DMS79 treated with DMSO at 0.1 percent for 48 hours (cell line): ENCODE measurements at regions not wholly inside any gene's neighbourhood (a gene's known extent, or its start where the extent isn't known, plus 50 kb on each side); places are given as distances from the start of the nearest gene placed in this dataset.

Source experiments
- DNase-seq: peaks from one replicate; lab custom pipeline; 2025; lab: John Stamatoyannopoulos, UW

DNA sequence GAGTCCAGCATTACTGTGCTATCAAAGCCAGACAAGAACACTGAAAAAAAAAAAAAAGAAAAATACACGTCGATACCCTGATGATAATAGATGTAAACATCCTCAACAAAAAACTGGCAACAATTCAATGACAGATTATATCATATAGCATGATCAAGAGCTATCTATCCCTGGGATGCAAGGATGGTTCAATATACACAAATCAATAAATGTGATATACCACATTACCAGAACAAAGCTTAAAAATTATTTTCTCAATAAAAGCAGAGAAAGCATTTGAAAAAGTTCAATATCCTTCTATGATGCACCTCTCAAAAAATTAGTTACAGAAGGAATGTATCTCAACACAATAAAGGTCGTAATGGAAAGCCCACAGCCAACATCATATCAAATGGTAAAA is 332.8 kb upstream of the MMADHC start:
- no peak for DNase-seq

DNA sequence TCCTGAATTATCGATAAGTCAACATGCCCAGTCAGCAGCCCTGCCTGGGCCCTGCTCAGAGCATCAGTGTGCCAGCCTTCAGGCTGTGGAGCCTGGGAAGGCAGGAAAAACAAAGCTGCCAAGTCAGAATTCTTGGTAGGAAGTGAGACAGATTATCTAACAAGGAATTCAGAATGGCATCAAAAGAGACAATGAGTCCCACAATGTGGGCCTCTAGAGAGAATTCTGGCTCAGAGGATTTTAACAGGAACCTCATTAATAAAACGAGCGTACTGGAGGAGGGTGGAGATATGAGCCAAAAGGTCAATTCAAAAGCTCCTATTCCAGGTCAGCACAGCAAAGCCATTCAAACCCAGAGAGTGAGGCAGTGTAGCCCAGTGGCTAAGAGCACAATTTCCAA is 327.6 kb upstream of the MMADHC start:
- DNase-seq: no peak

DNA sequence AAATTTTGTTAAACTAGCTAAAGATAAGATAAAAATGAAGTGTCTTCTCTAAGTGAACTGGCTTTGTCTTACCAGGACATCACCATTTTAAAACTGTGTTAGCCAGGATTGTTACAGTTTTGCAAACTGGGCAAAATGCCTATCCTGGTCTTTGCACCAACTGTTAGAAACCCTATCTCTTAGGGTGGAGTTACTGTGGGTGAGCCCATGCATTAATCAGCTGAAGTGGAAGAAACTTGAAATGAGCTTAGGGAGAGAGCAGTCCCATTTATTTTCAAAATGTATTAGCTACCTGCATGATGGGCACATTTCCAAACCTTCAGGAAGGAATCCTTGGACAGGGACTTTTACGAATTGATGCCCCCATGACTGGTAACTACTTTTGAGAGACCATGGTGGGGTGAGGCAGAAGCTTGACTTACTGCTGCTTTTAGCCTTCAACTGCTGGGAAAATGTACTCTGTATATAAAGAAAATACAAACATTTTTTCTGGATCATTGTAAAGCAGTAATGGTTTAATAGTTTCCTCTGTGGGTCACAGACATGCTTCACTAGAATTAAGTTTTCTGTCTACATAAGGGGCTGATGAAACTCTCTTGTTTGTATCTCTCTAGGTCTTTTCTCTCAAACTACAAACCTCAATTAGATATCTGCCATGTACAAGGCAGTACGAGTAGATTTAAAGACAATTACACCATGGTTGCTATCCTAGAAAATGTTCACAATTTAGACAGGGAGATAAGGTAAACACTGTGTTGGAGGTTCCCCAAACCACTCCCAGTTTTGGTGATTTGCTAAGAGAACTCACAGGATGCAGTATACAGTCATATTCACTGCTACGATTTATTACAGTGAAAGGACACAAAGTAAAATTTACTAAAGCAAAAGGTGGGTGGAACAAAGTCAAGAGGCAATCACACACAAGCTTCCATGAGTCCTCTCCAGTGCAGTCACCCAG is 321.4 kb upstream of the MMADHC start:
- peak; percentile 47 for DNase-seq

DNA sequence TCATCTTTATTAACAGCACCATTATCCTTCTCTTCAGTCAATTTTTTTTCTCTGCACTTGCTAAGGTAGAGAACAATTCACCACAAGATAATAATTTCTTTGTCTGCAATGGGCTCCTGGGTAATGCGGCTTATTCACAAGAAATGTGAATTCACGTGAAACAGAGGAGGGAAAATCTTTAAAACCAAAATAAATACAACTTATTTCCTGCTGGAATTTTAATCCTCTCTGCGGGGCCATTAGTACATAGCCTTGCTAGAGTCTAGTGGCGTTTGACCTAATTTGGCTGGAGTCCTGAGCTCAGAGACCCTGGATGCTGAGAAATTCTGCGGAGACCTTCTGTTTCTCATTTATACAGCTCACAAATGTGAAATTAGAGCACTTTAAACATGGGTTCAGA is 319.3 kb upstream of the MMADHC start:
- no peak for DNase-seq

DNA sequence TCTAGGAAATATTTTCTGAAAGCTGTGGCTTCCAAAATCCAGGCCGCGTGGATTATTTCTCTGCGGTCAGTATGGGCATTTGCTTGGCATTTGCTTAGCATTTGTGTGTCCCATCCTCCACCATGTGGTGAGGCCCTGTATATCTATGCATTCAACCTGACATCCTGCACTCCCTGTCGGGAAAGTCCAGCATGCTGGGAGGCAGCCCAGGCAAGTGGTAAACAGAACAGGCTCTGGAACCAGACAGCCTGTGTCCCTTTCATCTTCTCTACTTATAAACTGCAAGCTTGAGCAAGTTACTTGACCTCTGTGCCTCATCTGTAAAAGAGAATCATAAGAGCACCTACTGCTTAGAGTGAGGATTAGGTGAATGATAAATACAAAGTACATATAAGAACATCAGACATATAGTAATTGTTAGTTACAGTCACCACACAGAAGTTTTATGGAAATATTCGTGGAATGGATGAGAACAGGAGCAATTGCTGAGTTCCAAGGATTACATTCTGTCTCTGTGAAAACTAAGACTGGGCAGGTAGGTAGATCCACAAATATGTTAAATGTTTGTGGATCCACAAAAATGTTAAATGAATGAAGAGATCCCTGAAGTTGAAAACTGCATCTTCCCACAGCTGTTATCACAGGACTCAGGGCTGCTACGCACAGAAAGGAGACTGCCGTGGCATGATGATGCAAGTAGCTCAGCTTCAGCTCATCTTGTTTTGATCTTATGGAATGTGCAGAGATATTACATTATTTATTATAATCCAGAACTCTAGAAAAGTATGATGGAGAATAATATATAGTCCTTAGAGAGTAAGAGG is 317.0 kb upstream of the MMADHC start:
- no peak for DNase-seq

DNA sequence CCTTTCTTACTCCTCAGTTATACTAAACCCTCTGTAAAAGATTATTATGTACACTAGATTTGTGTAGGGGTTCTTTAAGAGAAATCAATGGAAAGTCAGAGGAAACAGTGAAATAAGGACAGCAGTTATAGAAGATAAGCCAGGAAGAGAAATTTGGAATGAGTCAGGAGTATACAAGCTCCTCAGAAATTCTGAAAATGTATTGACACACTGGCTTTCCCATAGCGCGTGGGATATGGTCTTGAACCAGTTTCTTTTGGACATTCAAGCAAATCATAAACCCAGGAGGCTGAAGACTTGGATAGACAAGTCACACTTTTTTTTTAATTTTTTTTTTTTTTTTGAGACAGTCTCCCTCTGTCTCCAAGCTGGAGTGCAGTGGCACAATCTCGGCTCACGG is 316.1 kb upstream of the MMADHC start:
- no peak for DNase-seq

DNA sequence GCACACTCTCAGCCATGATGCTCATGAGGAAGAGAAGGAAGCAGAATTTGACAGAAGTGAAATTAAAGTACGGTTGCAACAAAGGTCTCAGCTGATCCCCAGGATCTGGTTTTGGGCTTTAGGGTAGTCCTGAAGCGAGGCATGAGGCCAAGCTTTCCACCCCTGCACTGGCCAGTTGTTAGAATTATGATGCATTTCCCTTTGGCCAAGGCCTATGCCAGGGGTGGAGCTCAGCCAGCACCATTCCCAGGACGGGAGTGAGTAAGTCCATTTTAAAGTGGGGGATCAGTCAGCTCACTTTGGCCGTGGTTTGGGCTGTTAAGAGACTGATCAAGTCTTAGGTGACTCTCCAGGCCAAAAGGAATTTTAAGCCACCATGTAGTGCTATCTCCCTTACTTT is 314.5 kb upstream of the MMADHC start:
- DNase-seq: no peak

DNA sequence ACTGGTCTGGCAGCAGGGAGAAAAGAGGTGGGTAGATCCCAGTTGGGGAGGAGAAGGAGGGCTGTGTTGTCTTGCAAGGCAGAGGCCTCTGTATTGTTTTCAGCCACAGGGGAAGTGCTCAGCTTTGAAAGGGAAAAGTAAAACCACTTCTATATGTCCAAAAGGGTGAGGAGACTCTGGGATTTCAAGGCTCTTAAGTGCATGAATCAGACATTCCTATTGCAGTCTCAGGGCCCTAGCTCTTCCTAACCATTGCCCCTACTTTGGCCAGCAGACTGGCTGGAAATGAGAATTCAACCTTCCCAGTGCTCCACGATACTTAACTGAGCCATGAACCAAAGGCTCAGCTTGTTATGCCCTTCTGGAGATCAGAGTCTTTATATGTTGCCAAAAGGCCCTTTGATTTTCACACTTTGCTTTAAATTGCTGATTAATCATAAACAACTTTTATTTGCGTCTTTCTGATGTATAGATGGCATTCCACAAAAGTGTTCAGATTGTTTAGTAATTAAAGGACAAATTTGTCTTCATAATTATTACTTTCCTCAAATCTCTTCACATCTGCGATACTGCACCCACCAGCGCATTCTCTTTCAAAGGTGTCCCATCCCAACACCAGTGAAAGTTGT is 313.8 kb upstream of the MMADHC start:
- no peak for DNase-seq

DNA sequence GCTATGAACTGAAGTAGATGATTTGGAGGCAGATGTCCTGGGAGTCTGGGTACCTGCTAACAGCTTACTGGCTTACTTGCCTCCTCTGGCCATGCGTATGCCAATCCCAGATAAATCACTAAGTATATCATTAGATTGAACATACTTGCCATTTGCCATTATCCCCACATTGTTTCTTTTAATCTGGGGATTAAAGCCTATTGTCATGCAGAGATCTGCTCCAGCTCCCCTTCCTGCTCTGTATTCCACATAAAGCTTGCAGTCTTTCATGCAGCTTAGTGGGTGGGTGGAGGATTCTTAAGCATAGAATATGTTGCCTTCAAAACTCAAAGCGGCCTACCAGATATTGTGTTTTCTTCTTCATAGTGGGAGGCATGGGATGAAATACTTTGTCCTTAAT is 311.8 kb upstream of the MMADHC start:
- DNase-seq: no peak

DNA sequence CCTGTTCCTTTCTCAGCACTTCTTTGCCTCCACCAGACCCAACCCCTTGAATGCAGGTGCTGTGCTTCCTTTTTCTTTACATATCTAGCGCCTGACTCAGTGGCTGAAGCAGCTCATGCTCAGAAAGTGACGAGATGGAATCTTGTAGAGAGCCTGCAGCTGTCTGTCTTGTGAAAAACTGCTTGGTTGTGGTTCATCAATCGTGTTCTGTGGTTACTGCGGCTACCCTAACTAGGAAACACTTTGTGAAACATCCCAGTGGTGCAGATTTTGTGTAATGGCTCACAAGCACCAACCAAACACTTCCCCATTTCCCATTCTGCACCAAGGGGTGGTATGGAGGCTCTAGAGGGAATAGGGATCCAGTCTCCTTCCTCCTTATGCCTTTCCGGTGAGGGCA is 307.2 kb upstream of the MMADHC start:
- DNase-seq: no peak

DNA sequence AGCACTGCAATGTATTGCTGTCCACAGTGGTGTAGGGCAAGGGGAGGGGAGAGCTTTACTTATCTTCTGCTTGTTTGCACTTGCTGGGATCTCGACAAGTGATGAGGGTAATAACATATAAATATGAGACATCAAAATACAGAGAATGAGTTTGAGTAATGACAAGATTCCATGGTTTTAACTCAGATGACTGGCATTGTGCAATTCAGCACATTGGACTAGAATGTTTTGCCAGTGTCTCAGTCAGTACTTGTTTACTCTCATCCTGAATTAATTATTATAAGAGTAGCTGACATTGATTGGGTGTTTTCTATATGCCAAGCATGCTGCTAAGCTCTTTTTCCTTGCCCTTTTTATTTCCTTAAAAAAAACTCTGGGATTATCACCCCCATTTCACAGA is 306.7 kb upstream of the MMADHC start:
- no peak for DNase-seq

DNA sequence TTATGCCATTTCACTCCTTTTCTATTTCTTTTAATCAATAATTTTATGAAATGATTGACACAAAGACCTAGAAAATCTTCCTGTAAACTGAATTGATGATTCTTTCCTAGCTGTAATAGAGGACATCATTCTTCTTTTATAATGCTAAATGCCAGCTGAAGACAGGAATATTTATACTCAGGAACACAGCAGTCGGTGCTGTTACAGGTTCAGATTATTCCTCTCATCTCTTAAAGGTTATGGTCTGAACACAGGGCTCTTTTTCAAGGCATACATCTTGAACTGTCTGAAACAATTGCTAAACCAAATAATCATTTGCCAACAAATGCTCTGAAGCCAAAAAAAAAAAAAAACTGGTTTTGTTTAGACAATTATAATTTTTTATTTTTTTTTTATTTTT is 305.0 kb upstream of the MMADHC start:
- DNase-seq: no peak

DNA sequence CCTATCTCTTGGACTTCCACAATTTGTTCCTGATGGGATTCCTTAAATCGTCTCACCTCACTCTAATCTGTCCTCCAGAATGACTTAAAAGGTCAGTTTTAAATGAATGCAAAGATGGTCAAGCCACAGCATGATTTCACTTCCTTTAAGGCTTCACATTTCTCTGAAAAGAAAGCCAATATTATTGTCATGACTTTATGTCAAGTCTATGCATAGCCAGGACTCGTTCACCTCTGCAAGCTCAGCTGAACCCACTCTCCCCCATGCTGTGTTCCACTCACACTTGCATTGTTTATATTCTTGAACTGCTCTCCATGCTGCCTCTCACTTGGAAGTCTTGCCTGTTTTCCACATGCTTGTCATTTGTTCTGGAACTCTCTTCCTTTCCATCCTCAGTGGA is 298.4 kb upstream of the MMADHC start:
- DNase-seq: no peak

DNA sequence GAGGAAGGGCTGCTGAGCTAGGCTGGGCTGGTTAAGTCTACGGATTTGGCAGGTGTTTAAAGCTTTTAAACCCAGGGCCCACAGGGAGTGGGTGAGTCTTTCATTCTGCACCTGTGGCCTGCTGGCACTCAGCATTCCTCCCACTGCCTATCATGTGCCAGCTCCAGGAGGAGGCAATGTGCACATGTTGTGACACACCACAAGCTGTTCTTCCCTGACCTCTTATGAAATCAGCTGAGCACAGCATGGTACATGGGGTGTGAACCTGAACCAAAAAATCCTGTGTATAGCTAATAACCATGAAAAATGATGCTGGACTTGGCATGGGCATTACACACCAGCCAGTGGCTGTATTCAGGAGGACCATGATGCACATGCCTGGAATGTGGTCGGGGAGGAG is 297.9 kb upstream of the MMADHC start:
- DNase-seq: peak; percentile 17

DNA sequence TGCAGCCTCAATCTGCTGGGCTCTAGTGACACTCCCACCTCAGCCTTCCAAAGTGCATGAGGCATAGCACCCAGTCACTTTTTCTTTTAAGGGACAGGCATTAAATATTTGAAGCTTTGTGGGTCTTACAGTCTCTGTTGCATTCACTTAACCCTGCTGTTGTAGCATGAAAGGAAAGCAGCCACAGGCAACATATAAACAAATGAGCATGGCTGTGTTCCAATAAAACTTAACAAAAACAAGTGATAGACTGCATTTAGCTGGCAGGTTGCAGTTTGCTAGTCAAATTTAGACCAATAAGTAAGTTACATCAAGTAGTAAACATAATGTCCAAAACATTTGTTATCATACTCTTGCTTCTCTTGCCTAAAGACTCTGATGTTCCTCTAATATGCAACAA is 297.3 kb upstream of the MMADHC start:
- DNase-seq: no peak

DNA sequence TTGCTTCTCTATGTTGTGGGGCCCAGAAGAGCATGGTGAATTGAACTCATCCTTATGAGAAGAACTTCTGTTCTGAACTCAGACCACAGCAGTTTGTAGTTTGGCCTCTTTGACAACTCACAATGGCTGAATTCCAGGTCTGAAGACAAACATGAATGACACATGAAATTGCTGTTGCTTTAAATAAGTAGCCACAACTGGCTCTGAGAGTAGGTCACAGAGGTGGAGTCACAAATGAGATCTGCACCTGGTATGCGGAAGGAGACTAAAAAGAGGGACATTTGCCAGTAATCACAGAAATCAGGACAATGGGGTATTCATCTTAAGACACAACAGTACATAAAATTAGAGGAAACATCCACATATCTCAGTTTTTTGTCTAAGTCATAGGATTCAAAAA is 290.3 kb upstream of the MMADHC start:
- DNase-seq: no peak

DNA sequence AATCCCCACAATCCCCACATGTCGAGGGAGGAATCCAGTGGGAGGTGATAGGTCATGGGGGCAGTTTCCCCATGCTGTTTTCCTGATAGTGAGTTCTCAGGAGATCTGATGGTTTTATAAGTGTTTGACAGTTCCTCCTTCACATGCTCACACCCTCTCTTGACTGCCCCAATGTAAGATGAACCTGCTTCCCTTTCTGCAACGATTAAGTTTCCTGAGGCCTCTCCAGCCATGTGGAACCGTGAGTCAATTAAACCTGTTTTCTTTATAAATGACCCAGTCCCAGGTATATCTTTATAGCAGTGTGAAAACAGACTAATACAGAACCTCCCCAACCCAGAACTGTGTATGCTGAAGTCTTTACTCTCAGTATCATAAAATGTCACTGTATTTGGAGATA is 289.5 kb upstream of the MMADHC start:
- DNase-seq: no peak

DNA sequence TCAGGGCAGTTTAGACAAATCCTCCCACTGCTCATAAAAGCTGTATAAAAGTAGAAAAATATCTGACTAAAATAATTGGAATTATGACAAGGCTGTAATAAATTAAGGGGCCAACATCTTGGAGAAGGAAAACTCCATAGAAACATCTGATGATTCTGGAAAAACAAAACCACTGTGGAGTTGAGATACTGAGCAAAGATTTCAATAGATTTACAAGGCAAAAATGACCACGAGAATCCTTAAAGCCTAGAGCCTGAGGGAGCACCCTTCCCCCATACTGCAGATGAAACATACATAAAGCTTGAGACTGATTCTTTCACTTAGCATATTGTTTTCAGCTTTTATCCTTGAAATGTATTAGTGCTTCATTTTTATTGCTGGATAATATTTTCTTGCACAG is 286.4 kb upstream of the MMADHC start:
- DNase-seq: no peak

DNA sequence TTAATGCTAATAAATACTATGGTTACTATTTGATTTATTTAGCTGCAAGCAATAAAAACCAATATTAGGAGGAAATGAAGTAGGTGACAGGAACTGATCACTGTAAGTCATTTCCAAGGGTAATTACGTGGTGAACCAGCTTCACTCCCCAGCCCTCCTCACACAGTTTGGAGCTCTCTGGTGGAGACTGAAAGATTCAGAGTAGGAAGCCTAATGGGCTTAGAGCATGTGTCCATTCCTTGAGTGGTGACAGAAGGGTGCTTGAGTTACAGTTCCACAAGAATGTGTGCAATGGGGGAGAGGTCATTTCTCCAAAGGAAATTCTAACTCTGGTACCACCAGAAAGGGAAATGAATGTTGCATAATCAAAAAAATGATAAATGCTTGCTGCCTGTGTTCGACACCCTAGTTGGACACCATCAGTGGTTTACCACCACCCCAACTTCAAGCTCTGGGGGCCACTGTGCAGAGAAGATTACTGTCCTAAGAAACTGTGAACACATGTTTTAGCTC is 285.1 kb upstream of the MMADHC start:
- no peak for DNase-seq

DNA sequence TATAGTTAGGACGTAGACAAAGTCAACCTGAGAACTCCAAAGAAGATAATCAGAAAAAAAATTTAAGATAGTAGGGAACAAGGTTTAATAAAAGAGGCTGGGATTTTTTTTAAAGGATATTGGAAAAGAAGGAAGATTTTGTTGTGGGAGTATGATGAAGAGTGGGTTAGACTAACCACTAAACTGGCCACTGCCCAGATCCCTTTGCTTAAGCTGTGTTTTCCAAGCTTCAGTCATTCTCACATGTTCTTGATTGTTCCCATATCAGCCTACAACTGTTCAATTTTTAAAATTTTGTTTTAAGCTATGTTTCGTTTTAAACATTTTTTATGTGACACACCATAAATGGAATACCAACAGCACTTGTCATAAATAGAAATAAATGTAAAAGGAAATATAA is 284.5 kb upstream of the MMADHC start:
- DNase-seq: no peak

DNA sequence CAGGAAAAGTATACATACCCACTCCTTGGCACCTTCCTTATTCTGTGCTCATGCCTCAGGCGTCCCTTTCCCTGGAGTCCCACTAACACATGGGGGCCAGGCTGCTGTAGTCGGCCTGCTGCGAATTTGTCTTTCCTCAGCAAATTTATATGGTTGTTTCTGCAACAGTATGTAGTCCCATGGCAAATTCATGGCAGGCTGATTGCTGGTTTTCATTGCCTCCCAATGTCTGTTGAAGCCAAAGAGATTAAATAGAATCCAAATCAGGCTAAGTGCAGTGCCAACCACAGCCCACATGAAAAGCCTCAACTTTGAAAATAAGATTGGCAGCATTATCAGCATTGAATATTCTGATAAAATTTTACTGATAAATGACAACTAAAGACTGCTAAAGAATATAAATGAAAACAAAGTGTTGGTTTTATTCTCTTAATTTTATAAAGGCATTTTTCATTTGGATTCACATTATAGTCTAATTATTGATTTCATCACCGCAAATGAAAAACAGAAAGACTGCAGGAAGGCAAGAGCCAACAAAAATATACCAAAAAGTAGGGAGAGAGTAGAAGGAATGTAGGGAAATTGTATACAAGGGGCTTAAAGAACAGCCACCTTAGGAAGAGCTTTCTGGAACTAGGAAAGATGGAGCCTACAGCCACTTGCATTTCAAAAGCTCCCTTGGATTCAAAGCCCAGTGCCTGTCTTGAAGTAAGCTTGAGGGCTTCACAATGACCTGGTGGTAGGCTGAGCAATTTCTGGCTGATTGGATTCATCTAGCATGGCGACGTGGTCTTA is 283.7 kb upstream of the MMADHC start:
- DNase-seq: no peak

DNA sequence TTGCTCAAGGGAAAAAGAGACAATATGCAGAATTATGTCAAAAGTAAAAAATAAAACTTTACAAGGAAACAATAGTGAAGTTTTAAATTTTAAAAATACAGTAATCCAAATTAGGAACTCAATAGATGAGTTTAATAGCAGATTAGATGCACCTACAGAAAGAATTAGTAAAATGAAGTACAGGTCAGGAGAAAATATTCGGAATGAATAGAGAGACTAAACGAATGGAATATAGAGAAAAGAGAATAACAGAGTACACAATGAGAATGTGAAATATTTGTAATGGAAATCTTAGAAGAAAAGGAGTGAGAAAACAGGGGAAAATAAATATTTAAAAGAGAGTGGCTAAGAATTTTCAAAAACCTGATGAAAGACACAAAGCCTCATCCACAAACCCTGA is 275.7 kb upstream of the MMADHC start:
- DNase-seq: no peak
